ENCODE measurements at regions not wholly inside any gene's neighbourhood (a gene's known extent, or its start where the extent isn't known, plus 50 kb on each side); places are given as distances from the start of the nearest gene placed in this dataset.

DNA sequence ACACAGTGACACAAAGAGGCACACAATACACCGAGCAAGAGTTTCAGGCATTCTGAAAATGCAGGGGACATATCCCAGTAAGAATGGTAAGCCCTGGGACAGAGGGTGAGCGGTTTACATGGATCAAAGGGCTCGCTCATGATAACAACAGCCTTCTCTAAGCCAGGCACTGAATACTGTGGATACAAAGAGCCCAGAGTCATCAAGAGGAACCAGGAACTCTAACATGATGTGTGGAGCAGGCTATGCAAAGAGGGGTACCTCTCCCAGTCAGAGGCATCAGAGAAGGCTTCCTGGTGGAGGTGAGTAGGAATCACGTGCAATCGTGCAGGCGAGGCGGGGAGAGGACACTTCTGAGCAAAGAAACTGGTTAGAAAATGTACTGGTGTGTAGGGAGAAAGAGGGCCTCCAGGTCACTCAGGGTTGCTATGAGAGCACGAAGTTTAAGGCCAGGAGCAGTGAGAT is 76.9 kb upstream of the EEA1 start:
- TF ChIP-seq CTCF (conservative IDR thresholded peaks at IDR 0.05 in 1 of 2, IDR thresholded peaks at IDR 0.05 in 1 of 2; ENCODE audit: low read depth in 1 of 2, low read length in 2 of 2) (no peak), EZH2 (IDR thresholded peaks at IDR 0.05; ENCODE audit: low read length, missing control alignments) (no peak)
- Histone ChIP-seq H3K4me3 (replicated peaks in 1 of 4; ENCODE audit: control extremely low read depth in 1 of 4, insufficient read depth in 1 of 4, low read depth in 3 of 4, low read length in 4 of 4) (no peak overlapping the region), H3K4me1 (ENCODE audit: control insufficient read depth, extremely low read depth, insufficient read depth, low read length) (peaks cover 4% of the 10 kb centered on the region), H3K9me3 (ENCODE audit: control insufficient read depth, insufficient read depth, low read depth, low read length) (no peaks in the 10 kb centered on the region), H3K27me3 (ENCODE audit: control insufficient read depth, insufficient read depth, low read length) (no peaks in the 10 kb centered on the region), H3K4me2 (ENCODE audit: extremely low read depth, insufficient read depth, low read length) (no peak overlapping the region), H4K20me1 (ENCODE audit: control insufficient read depth, extremely low read depth, insufficient read depth, low read length) (no peaks in the 10 kb centered on the region), H3K79me2 (ENCODE audit: control insufficient read depth, insufficient read depth, low read length) (no peaks in the 10 kb centered on the region), H2AFZ (ENCODE audit: low read length) (no peak overlapping the region), H3K9ac (ENCODE audit: insufficient read depth, low read length) (no peak overlapping the region), H3K27ac (ENCODE audit: insufficient read depth, low read length) (no peak overlapping the region), H3K36me3 (ENCODE audit: control insufficient read depth, insufficient read depth, low read length) (no peaks in the 10 kb centered on the region)
- no peak for DNase-seq (ENCODE audit: low read depth in 2 of 2)

- no peak for DNase-seq (ENCODE audit: low read depth in 2 of 2)
- Histone ChIP-seq H3K79me2 (ENCODE audit: control insufficient read depth, insufficient read depth, low read length) (no peaks in the 10 kb centered on the region), H3K27ac (ENCODE audit: insufficient read depth, low read length) (no peak overlapping the region), H3K4me2 (ENCODE audit: extremely low read depth, insufficient read depth, low read length) (no peak overlapping the region), H3K27me3 (ENCODE audit: control insufficient read depth, insufficient read depth, low read length) (no peaks in the 10 kb centered on the region), H4K20me1 (ENCODE audit: control insufficient read depth, extremely low read depth, insufficient read depth, low read length) (no peaks in the 10 kb centered on the region), H2AFZ (ENCODE audit: low read length) (no peak overlapping the region), H3K4me1 (ENCODE audit: control insufficient read depth, extremely low read depth, insufficient read depth, low read length) (peaks cover 4% of the 10 kb centered on the region), H3K36me3 (ENCODE audit: control insufficient read depth, insufficient read depth, low read length) (no peaks in the 10 kb centered on the region), H3K9me3 (ENCODE audit: control insufficient read depth, insufficient read depth, low read depth, low read length) (no peaks in the 10 kb centered on the region), H3K4me3 (replicated peaks in 1 of 4; ENCODE audit: control extremely low read depth in 1 of 4, insufficient read depth in 1 of 4, low read depth in 3 of 4, low read length in 4 of 4) (no peak overlapping the region), H3K9ac (ENCODE audit: insufficient read depth, low read length) (no peak overlapping the region)
- TF ChIP-seq CTCF (conservative IDR thresholded peaks at IDR 0.05 in 1 of 2, IDR thresholded peaks at IDR 0.05 in 1 of 2; ENCODE audit: low read depth in 1 of 2, low read length in 2 of 2) (no peak), EZH2 (IDR thresholded peaks at IDR 0.05; ENCODE audit: low read length, missing control alignments) (no peak)
These were observed 77.5 kb upstream of the EEA1 start for GRCh38 chr12:93006471-93007208.

- Histone ChIP-seq H4K20me1 (ENCODE audit: control insufficient read depth, extremely low read depth, insufficient read depth, low read length) (no peaks in the 10 kb centered on the region), H2AFZ (ENCODE audit: low read length) (no peak overlapping the region), H3K4me1 (ENCODE audit: control insufficient read depth, extremely low read depth, insufficient read depth, low read length) (no peaks in the 10 kb centered on the region), H3K27ac (ENCODE audit: insufficient read depth, low read length) (no peak overlapping the region), H3K36me3 (ENCODE audit: control insufficient read depth, insufficient read depth, low read length) (no peaks in the 10 kb centered on the region), H3K9ac (ENCODE audit: insufficient read depth, low read length) (no peak overlapping the region), H3K79me2 (ENCODE audit: control insufficient read depth, insufficient read depth, low read length) (no peaks in the 10 kb centered on the region), H3K9me3 (ENCODE audit: control insufficient read depth, insufficient read depth, low read depth, low read length) (no peaks in the 10 kb centered on the region), H3K4me3 (replicated peaks in 1 of 4; ENCODE audit: control extremely low read depth in 1 of 4, insufficient read depth in 1 of 4, low read depth in 3 of 4, low read length in 4 of 4) (no peak overlapping the region), H3K4me2 (ENCODE audit: extremely low read depth, insufficient read depth, low read length) (no peak overlapping the region), H3K27me3 (ENCODE audit: control insufficient read depth, insufficient read depth, low read length) (no peaks in the 10 kb centered on the region)
- TF ChIP-seq CTCF (conservative IDR thresholded peaks at IDR 0.05 in 1 of 2, IDR thresholded peaks at IDR 0.05 in 1 of 2; ENCODE audit: low read depth in 1 of 2, low read length in 2 of 2) (no peak), EZH2 (IDR thresholded peaks at IDR 0.05; ENCODE audit: low read length, missing control alignments) (no peak)
- no peak for DNase-seq (ENCODE audit: low read depth in 2 of 2)
These were observed 78.4 kb upstream of the EEA1 start for GRCh38 chr12:93007544-93007943.
